HG03097 (cell line): ENCODE measurements at regions not wholly inside any gene's neighbourhood (a gene's known extent, or its start where the extent isn't known, plus 50 kb on each side); places are given as distances from the start of the nearest gene placed in this dataset.
A peak's percentile ranks its signal among the peaks of the same experiment; 100 is the strongest.
"Not testable (repeated sequence)": the region's sequence is repeated elsewhere in the genome, so short reads cannot be mapped to it uniquely, and the experiment has no call there.

Experiments used
- ATAC-seq: cut with Tn5 transposase; IDR thresholded peaks from one replicate; pipeline ENCODE4 v1.9.1; 2021; ENCODE audit not compliant: unreplicated experiment, low FRiP score

- no peak for ATAC-seq
Observed at GRCh38 chr6:137545073-137545472, 50.9 kb upstream of the OLIG3 start.

- no peak for ATAC-seq
Observed at GRCh38 chr6:137547186-137547585, 53.0 kb upstream of the OLIG3 start.

DNA sequence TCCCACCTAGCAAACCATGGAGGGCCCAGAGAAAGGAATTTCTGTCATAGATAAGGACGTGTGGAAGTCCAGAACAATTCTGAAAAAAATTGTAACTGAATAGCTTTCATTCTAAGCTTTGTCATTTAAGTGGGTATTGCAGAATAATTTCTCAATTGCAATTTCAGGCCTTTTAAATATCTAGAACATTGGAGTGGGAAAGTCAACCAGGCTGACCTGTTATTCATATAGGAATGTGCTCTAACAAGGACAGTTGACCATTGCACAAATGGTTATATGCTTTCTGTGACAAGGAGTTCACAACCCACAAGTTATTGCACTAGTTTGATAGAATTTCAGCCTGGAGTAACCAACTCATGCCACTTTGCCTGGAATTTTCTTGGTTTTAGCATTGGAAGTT, 53.4 kb upstream of the OLIG3 start:
- no peak for ATAC-seq

- ATAC-seq: no peak
Observed at GRCh38 chr6:137549106-137549505, 54.9 kb upstream of the OLIG3 start.

GRCh38 chr6:137550535-137550934, 56.3 kb upstream of the OLIG3 start:
- no peak for ATAC-seq

- no peak for ATAC-seq
Observed at GRCh38 chr6:137552146-137552545, 58.0 kb upstream of the OLIG3 start.

DNA sequence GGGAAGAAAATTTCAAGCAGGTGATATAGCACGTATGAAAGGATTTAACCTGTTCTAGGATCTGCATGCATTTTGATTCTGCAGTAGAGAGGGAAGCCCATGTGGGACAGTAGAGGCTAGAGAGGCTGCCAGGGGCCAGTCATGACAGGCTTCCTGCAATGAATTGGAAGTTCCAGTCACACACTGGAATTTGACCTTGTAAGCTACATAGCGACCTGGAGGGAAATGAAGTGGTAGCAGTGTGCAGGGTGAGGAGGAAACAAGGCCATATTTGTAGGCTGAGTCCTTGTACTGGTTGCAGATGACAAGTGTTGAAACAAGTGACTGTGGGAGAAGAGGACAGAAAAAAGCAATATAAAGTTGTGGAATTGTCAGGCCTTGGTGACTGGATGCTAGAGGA, 58.6 kb upstream of the OLIG3 start:
- no peak for ATAC-seq

DNA sequence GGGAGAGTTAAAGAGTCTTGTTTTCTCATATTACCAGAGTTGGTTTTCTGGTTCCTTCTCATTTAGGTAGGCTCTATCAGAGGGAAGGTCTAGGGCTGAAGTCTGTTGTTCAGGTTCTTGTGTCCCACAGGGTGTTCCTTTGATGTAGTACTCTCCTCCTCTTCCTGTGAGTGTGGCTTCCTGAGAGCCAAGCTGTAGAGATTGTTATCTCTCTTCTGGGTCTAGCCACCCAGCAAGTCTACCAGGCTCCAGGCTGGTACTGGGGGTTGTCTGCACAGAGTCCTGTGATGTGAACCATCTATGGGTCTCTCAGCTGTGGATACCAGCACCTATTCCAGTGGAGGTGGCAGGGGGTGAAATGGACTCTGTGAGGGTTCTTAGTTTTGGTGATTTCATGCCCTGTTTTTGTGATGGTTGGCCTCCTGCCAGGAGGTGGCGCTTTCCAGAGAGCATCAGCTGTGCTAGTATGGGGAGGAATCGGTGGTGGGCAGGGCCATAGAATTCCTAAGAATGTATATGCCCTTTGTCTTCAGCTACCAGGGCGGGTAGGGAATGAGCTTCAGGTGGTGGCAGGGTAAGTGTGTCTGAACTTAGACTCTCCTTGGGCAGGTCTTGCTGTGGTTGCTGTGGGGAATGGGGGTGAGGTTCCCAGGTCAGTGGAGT, 65.5 kb upstream of the OLIG3 start:
- ATAC-seq: not testable (repeated sequence)

GRCh38 chr6:137560184-137560563, 66.0 kb upstream of the OLIG3 start:
- ATAC-seq: no peak

- no peak for ATAC-seq
Observed at GRCh38 chr6:137568067-137568466, 73.9 kb upstream of the OLIG3 start.

GRCh38 chr6:137570393-137570792, 76.2 kb upstream of the OLIG3 start:
- no peak for ATAC-seq

DNA sequence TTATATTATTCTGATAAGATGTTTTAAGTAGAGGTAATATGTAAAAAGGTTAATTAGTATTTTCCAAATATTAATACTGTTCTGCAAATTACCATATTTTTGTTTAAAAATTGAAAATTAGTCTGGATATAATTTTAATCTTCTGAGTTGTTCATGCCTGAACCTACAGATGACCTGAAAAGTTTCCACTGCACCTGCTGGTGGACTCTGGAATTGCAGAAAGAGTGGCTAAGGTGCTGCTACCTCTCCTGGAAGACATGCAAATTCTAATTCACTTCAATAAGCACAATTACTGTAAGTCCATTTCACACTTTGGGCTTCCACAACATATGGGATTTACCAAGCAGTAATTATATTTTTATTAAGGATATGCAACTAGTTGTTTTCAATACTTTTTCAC, 77.7 kb upstream of the OLIG3 start:
- no peak for ATAC-seq

DNA sequence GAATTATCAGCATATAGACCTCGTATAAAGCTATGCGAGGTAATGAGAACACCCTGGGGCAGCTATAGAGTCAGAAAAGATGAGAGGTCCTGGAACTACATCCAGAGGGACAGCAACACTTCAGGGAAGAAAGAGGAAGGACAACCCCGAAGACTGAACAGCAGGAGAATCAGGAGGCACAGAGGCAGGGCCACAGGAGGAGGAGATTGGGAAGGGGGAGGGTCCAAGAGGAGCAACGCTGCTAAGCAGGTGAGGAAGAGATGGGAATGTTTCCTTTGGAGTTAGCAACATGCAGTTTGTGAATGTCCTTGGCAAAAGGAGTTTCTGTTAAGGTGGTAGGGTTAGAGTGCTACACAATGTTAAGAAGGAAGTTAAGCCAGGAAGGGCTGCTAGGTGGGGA, 79.5 kb upstream of the OLIG3 start:
- ATAC-seq: no peak

- ATAC-seq: no peak
Observed at GRCh38 chr6:137579612-137580011, 85.4 kb upstream of the OLIG3 start.

- no peak for ATAC-seq
Observed at GRCh38 chr6:137581019-137581707, 87.0 kb upstream of the OLIG3 start.

DNA sequence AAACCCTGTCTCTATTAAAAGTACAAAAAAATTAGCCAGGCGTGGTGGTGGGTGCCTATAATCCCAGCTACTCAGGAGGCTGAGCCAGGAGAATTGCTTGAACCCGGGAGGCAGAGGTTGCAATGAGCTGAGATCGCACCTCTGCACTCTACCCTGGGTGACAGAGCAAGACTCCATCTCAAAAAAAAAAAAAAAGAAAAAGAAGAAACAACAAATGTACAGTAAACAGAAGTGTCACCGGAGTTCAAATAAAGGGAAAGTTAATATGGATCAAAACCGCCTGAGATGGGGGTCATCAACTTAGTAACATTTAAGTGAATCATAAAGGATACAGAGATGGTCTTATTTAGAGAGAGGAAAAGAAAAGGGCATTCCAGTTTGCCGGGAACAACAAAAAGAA, 89.3 kb upstream of the OLIG3 start:
- ATAC-seq: not testable (repeated sequence)

DNA sequence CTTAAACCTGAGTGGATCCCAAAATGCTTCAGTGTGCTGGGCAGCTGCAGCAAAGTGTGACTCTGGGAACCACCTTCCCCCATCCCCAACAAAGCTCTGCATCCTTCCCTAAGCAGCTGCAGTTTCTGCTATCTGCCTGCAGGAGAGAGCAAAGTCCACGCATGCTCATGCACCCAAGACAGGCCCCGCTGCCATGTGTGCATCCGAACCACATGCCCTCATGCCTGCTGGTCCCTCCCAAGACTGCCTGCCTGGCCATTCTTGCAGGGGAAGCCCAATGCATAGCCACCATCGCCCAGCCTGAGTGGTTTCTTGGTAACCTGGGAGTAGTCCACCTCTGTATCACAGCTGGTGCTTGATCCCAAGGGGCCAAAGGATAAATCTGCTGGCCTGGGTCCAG, 94.3 kb upstream of the OLIG3 start:
- no peak for ATAC-seq

- ATAC-seq: peak; percentile 100
Observed at GRCh38 chr6:137589067-137589848, 95.1 kb upstream of the OLIG3 start.

- ATAC-seq: no peak
Observed at GRCh38 chr6:137590684-137591083, 96.5 kb upstream of the OLIG3 start.

- ATAC-seq: no peak
Observed at GRCh38 chr6:137601471-137601870, 107.3 kb upstream of the OLIG3 start.

- ATAC-seq: no peak
Observed at GRCh38 chr6:137602313-137603197, 108.4 kb upstream of the OLIG3 start.
